HL-60 (cell line): ENCODE measurements at regions not wholly inside any gene's neighbourhood (a gene's known extent, or its start where the extent isn't known, plus 50 kb on each side); places are given as distances from the start of the nearest gene placed in this dataset.

Experiments
- DNase-seq, 2 experiments: peaks; one replicate each; pipeline ENCODE4 v3.0.0-alpha.2; 2010 to 2020; ENCODE audit warnings: low read depth in 1 of 2, low spot score in 1 of 2
- H3K27ac ChIP-seq: fragments of 250-450 bp; sonication (Bioruptor Pico); replicated peaks from 2 replicates; pipeline ENCODE4 v1.5.1; 2020; ENCODE audit warnings: mild to moderate bottlenecking, moderate library complexity
- H3K27me3 ChIP-seq: fragments of 250-450 bp; sonication (Bioruptor Pico); 2 replicates; pipeline ENCODE4 v1.5.1; 2021; ENCODE audit warnings: mild to moderate bottlenecking, moderate library complexity; ENCODE audit not compliant: insufficient read depth, poor library complexity, severe bottlenecking
- H3K4me3 ChIP-seq: replicated peaks from 2 replicates; pipeline ENCODE4 v1.5.1; 2011; ENCODE audit warnings: mild to moderate bottlenecking, control low read depth, low read length; ENCODE audit not compliant: insufficient read depth
- CTCF ChIP-seq: IDR thresholded peaks from one replicate; pipeline ENCODE4 v1.5.1; 2011; ENCODE audit warnings: low read length, control low read depth, inconsistent platforms; ENCODE audit not compliant: insufficient read depth
- GABPA ChIP-seq: IDR thresholded peaks from 2 replicates; pipeline ENCODE4 v1.6.1; 2012; ENCODE audit warnings: low read depth
- POLR2AphosphoS5 ChIP-seq: IDR thresholded peaks from 2 replicates; pipeline ENCODE4 v1.6.1; 2012; ENCODE audit warnings: low read depth
- SPI1 ChIP-seq: IDR thresholded peaks from 2 replicates; pipeline ENCODE4 v1.6.1; 2012; ENCODE audit warnings: low read depth, mild to moderate bottlenecking, borderline replicate concordance
- TF ChIP-seq, protein P1 (sequence below): IDR thresholded peaks from 2 replicates; pipeline ENCODE4 v1.6.1; 2012; ENCODE audit warnings: low read depth; ENCODE audit not compliant: insufficient replicate concordance

DNA sequence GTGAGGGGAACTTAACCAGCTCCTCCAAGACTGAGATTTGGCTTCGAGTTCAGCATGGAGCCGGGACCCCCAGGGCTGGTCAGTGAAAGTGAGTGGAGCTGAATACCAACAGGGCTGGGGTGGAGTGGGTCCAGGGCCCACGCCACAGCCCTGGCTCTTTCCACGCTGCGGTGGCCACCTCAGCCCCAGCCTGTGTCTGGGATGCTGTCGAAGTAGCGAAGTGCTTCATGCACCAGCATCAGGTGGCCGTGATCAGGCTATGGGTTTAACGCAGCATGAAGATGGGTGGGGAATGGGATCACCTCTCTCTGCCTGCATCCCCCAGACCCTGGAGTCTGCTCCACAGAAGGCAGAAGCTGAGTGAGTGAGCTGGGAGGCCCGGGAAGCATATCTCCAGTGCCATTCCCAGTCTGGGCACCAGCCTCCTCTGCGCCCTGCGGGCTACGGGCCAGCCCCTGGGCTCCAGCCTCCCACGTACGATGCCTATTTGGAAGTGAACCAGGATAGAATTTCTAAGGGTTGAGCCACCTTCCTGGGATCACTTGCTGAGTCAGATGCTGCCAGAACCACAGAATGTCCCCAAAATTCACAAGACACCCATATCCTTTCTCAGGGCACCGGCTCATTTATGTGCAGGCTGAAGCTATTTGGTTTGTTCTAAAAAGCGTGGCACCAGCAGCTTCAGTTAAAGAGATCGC, 131.1 kb upstream of the CHST15 start:
- TF ChIP-seq, protein P1, sequence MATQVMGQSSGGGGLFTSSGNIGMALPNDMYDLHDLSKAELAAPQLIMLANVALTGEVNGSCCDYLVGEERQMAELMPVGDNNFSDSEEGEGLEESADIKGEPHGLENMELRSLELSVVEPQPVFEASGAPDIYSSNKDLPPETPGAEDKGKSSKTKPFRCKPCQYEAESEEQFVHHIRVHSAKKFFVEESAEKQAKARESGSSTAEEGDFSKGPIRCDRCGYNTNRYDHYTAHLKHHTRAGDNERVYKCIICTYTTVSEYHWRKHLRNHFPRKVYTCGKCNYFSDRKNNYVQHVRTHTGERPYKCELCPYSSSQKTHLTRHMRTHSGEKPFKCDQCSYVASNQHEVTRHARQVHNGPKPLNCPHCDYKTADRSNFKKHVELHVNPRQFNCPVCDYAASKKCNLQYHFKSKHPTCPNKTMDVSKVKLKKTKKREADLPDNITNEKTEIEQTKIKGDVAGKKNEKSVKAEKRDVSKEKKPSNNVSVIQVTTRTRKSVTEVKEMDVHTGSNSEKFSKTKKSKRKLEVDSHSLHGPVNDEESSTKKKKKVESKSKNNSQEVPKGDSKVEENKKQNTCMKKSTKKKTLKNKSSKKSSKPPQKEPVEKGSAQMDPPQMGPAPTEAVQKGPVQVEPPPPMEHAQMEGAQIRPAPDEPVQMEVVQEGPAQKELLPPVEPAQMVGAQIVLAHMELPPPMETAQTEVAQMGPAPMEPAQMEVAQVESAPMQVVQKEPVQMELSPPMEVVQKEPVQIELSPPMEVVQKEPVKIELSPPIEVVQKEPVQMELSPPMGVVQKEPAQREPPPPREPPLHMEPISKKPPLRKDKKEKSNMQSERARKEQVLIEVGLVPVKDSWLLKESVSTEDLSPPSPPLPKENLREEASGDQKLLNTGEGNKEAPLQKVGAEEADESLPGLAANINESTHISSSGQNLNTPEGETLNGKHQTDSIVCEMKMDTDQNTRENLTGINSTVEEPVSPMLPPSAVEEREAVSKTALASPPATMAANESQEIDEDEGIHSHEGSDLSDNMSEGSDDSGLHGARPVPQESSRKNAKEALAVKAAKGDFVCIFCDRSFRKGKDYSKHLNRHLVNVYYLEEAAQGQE: no peak
- TF ChIP-seq POLR2AphosphoS5: no peak
- TF ChIP-seq SPI1: no peak
- no peak for TF ChIP-seq CTCF
- TF ChIP-seq GABPA: no peak
- no peak overlapping the region for H3K27ac ChIP-seq
- no peak for DNase-seq

GRCh38 chr10:124223711-124224085, 130.3 kb upstream of the CHST15 start:
- no peak for DNase-seq
- H3K4me3 ChIP-seq: no peak overlapping the region
- no peak for TF ChIP-seq GABPA
- no peak for TF ChIP-seq POLR2AphosphoS5
- no peak for TF ChIP-seq SPI1
- TF ChIP-seq, protein P1: no peak
- TF ChIP-seq CTCF: no peak
- peaks cover 6% of the 10 kb centered on the region for H3K27me3 ChIP-seq
- H3K27ac ChIP-seq: no peak overlapping the region

More for the DNA sequence above, 131.1 kb upstream of the CHST15 start:
- Histone ChIP-seq H3K27me3 (peaks cover 6% of the 10 kb centered on the region), H3K4me3 (no peak overlapping the region)

- DNase-seq: no peak
- TF ChIP-seq SPI1 (no peak), POLR2AphosphoS5 (no peak), CTCF (no peak), GABPA (no peak)
- TF ChIP-seq, protein P1: no peak
- H3K27me3 ChIP-seq: peaks cover 6% of the 10 kb centered on the region
- H3K27ac ChIP-seq: no peak overlapping the region
- no peak overlapping the region for H3K4me3 ChIP-seq
Measured at GRCh38 chr10:124222988-124223710, 129.8 kb upstream of the CHST15 start.
